Activated naive CD4-positive, alpha-beta T cell treated with anti-CD3 and anti-CD28 coated beads for 36 hours (primary cell): ENCODE measurements at regions not wholly inside any gene's neighbourhood (a gene's known extent, or its start where the extent isn't known, plus 50 kb on each side); places are given as distances from the start of the nearest gene placed in this dataset.
"Not testable (repeated sequence)": the region's sequence is repeated elsewhere in the genome, so short reads cannot be mapped to it uniquely, and the experiment has no call there.

Experiments used
- CTCF ChIA-PET: fragments of 350-600 bp; sonication (Branson Sonifier 250); formaldehyde crosslinking; loops from one replicate; lab custom pipeline; 2021; ENCODE audit warnings: antibody characterized with exemption; lab: Charles Lee
- DNase-seq: peaks from one replicate; pipeline ENCODE4 v3.0.0-alpha.2; 2020
- H3K27ac Mint-ChIP-seq: one replicate; pipeline ENCODE4 v1.8.0; 2021; ENCODE audit warnings: mild to moderate bottlenecking, mixed read lengths
- H3K27me3 Mint-ChIP-seq: one replicate; pipeline ENCODE4 v1.8.0; 2021; ENCODE audit warnings: low read depth, mixed read lengths
- H3K36me3 Mint-ChIP-seq: one replicate; pipeline ENCODE4 v1.8.0; 2021; ENCODE audit warnings: low read depth, mixed read lengths
- H3K4me1 Mint-ChIP-seq: one replicate; pipeline ENCODE4 v1.8.0; 2021; ENCODE audit warnings: low read depth, mixed read lengths
- H3K4me3 Mint-ChIP-seq: one replicate; pipeline ENCODE4 v1.8.0; 2021; ENCODE audit warnings: mild to moderate bottlenecking, moderate library complexity, mixed read lengths
- H3K9me3 Mint-ChIP-seq: one replicate; pipeline ENCODE4 v1.8.0; 2021; ENCODE audit warnings: mixed read lengths
- intact Hi-C: fragments of 100-400 bp; cut with micrococcal nuclease; formaldehyde crosslinking; loops from one replicate; pipeline ENCODE4 v1.15.1; 2023

GRCh38 chr14:41235466-41235865 lies 371.2 kb upstream of the LRFN5 start:
- Mint-ChIP-seq H3K36me3 (no peaks in the 10 kb centered on the region), H3K27ac (no peak overlapping the region), H3K4me1 (no peaks in the 10 kb centered on the region), H3K27me3 (no peaks in the 10 kb centered on the region), H3K4me3 (no peak overlapping the region), H3K9me3 (peaks cover 6% of the 10 kb centered on the region)
- no peak for DNase-seq
- intact Hi-C loops, result no loop called here
- CTCF ChIA-PET, result no interaction called here

- H3K36me3 Mint-ChIP-seq, result no peaks in the 10 kb centered on the region
- no peak for DNase-seq
- intact Hi-C loops, result no loop called here
- no peaks in the 10 kb centered on the region for H3K4me1 Mint-ChIP-seq
- H3K9me3 Mint-ChIP-seq, result peaks cover 6% of the 10 kb centered on the region
- CTCF ChIA-PET, result no interaction called here
- H3K27ac Mint-ChIP-seq, result no peak overlapping the region
- H3K27me3 Mint-ChIP-seq, result no peaks in the 10 kb centered on the region
- no peak overlapping the region for H3K4me3 Mint-ChIP-seq
Observed at GRCh38 chr14:41230683-41231082, 376.0 kb upstream of the LRFN5 start.

- Mint-ChIP-seq H3K4me3 (no peak overlapping the region), H3K27me3 (no peaks in the 10 kb centered on the region), H3K4me1 (no peaks in the 10 kb centered on the region), H3K9me3 (peaks cover 6% of the 10 kb centered on the region), H3K36me3 (no peaks in the 10 kb centered on the region), H3K27ac (no peak overlapping the region)
- intact Hi-C loops, result no loop called here
- CTCF ChIA-PET, result no interaction called here
- DNase-seq, result no peak
Observed at GRCh38 chr14:41229824-41230223, 376.9 kb upstream of the LRFN5 start.

GRCh38 chr14:41225433-41225832 lies 381.2 kb upstream of the LRFN5 start:
- H3K4me3 Mint-ChIP-seq, result no peak overlapping the region
- H3K27me3 Mint-ChIP-seq, result no peaks in the 10 kb centered on the region
- H3K36me3 Mint-ChIP-seq, result no peaks in the 10 kb centered on the region
- intact Hi-C loops, result no loop called here
- no peak for DNase-seq
- no peak overlapping the region for H3K27ac Mint-ChIP-seq
- no peaks in the 10 kb centered on the region for H3K4me1 Mint-ChIP-seq
- CTCF ChIA-PET, result no interaction called here
- peaks cover 2% of the 10 kb centered on the region for H3K9me3 Mint-ChIP-seq

- Mint-ChIP-seq H3K36me3 (no peaks in the 10 kb centered on the region), H3K9me3 (peaks cover 3% of the 10 kb centered on the region), H3K4me1 (no peaks in the 10 kb centered on the region), H3K27ac (no peak overlapping the region), H3K27me3 (no peaks in the 10 kb centered on the region), H3K4me3 (no peak overlapping the region)
- DNase-seq, result no peak
- CTCF ChIA-PET, result no interaction called here
- intact Hi-C loops, result no loop called here
Observed at GRCh38 chr14:41222581-41222980, 384.1 kb upstream of the LRFN5 start.

- H3K9me3 Mint-ChIP-seq, H3K27me3 Mint-ChIP-seq, H3K4me1 Mint-ChIP-seq, intact Hi-C loops, DNase-seq, H3K27ac Mint-ChIP-seq, H3K4me3 Mint-ChIP-seq, CTCF ChIA-PET, H3K36me3 Mint-ChIP-seq: not testable (repeated sequence)
Observed at GRCh38 chr14:41214978-41215377, 391.7 kb upstream of the LRFN5 start.

- Mint-ChIP-seq H3K4me3 (no peak overlapping the region), H3K4me1 (no peaks in the 10 kb centered on the region), H3K9me3 (no peaks in the 10 kb centered on the region), H3K27ac (no peak overlapping the region), H3K36me3 (no peaks in the 10 kb centered on the region), H3K27me3 (no peaks in the 10 kb centered on the region)
- intact Hi-C loops, result no loop called here
- CTCF ChIA-PET, result no interaction called here
- DNase-seq, result no peak
Observed at GRCh38 chr14:41201696-41202095, 405.0 kb upstream of the LRFN5 start.

- no peak overlapping the region for H3K4me3 Mint-ChIP-seq
- H3K4me1 Mint-ChIP-seq, result no peaks in the 10 kb centered on the region
- peaks cover 2% of the 10 kb centered on the region for H3K9me3 Mint-ChIP-seq
- no peak overlapping the region for H3K27ac Mint-ChIP-seq
- intact Hi-C loops, result no loop called here
- H3K36me3 Mint-ChIP-seq, result no peaks in the 10 kb centered on the region
- H3K27me3 Mint-ChIP-seq, result no peaks in the 10 kb centered on the region
- CTCF ChIA-PET, result no interaction called here
- no peak for DNase-seq
Observed at GRCh38 chr14:41187868-41188267, 418.8 kb upstream of the LRFN5 start.

GRCh38 chr14:41171045-41171444 lies 435.6 kb upstream of the LRFN5 start:
- CTCF ChIA-PET, result no interaction called here
- Mint-ChIP-seq H3K4me3 (no peak overlapping the region), H3K36me3 (no peaks in the 10 kb centered on the region), H3K4me1 (no peaks in the 10 kb centered on the region), H3K27me3 (peaks cover 1% of the 10 kb centered on the region), H3K27ac (no peak overlapping the region), H3K9me3 (peaks cover 7% of the 10 kb centered on the region)
- no peak for DNase-seq
- intact Hi-C loops, result no loop called here

GRCh38 chr14:41167040-41167439 lies 439.6 kb upstream of the LRFN5 start:
- Mint-ChIP-seq H3K36me3 (no peaks in the 10 kb centered on the region), H3K27me3 (no peaks in the 10 kb centered on the region), H3K27ac (no peak overlapping the region), H3K4me1 (no peaks in the 10 kb centered on the region), H3K4me3 (no peak overlapping the region), H3K9me3 (peaks cover 3% of the 10 kb centered on the region)
- DNase-seq, result no peak
- intact Hi-C loops, result no loop called here
- CTCF ChIA-PET, result no interaction called here

GRCh38 chr14:41154143-41154807 lies 452.4 kb upstream of the LRFN5 start:
- Mint-ChIP-seq H3K27me3 (no peaks in the 10 kb centered on the region), H3K36me3 (no peaks in the 10 kb centered on the region), H3K27ac (no peak overlapping the region), H3K4me3 (no peak overlapping the region), H3K4me1 (no peaks in the 10 kb centered on the region), H3K9me3 (peaks cover 1% of the 10 kb centered on the region)
- no peak for DNase-seq
- CTCF ChIA-PET, result no interaction called here
- intact Hi-C loops, result no loop called here

GRCh38 chr14:41146391-41146790 lies 460.3 kb upstream of the LRFN5 start:
- no peaks in the 10 kb centered on the region for H3K4me1 Mint-ChIP-seq
- intact Hi-C loops, result no loop called here
- no peaks in the 10 kb centered on the region for H3K9me3 Mint-ChIP-seq
- no peak for DNase-seq
- H3K27ac Mint-ChIP-seq, result no peak overlapping the region
- CTCF ChIA-PET, result no interaction called here
- no peak overlapping the region for H3K4me3 Mint-ChIP-seq
- no peaks in the 10 kb centered on the region for H3K36me3 Mint-ChIP-seq
- H3K27me3 Mint-ChIP-seq, result no peaks in the 10 kb centered on the region

GRCh38 chr14:41144370-41144769 lies 462.3 kb upstream of the LRFN5 start:
- H3K4me3 Mint-ChIP-seq, result no peak overlapping the region
- no peaks in the 10 kb centered on the region for H3K9me3 Mint-ChIP-seq
- no peak for DNase-seq
- no peak overlapping the region for H3K27ac Mint-ChIP-seq
- no peaks in the 10 kb centered on the region for H3K27me3 Mint-ChIP-seq
- intact Hi-C loops, result no loop called here
- CTCF ChIA-PET, result no interaction called here
- no peaks in the 10 kb centered on the region for H3K4me1 Mint-ChIP-seq
- no peaks in the 10 kb centered on the region for H3K36me3 Mint-ChIP-seq
